Testis (tissue), 2 donors: ENCODE measurements at regions not wholly inside any gene's neighbourhood (a gene's known extent, or its start where the extent isn't known, plus 50 kb on each side); places are given as distances from the start of the nearest gene placed in this dataset.
A peak's percentile ranks its signal among the peaks of the same experiment; 100 is the strongest.
"Not testable (repeated sequence)": the region's sequence is repeated elsewhere in the genome, so short reads cannot be mapped to it uniquely, and the experiment has no call there.

Experiments used
- DNase-seq: peaks from one replicate; pipeline ENCODE4 v3.0.0-alpha.2; 2019
- H3K27ac ChIP-seq, 2 donors: fragments of 200-600 bp; sonication (generic); one replicate each; pipeline ENCODE4 v1.5.1; 2019
- H3K27me3 ChIP-seq: fragments of 200-600 bp; sonication (generic); one replicate; pipeline ENCODE4 v1.5.1; 2019
- H3K36me3 ChIP-seq: fragments of 200-600 bp; sonication (generic); one replicate; pipeline ENCODE4 v1.5.1; 2017; ENCODE audit warnings: low read depth; ENCODE audit errors: missing control alignments
- H3K4me1 ChIP-seq: fragments of 200-600 bp; sonication (generic); one replicate; pipeline ENCODE4 v1.5.1; 2019
- H3K4me3 ChIP-seq, 2 donors: fragments of 200-600 bp; sonication (generic); one replicate each; pipeline ENCODE4 v1.5.1; 2017 to 2019
- H3K9me3 ChIP-seq: fragments of 200-600 bp; sonication (generic); one replicate; pipeline ENCODE4 v1.5.1; 2017
- CTCF ChIP-seq, 3 experiments: fragments of 450-650 bp in 2 of 3; fragments of 200-600 bp in 1 of 3; sonication (generic) in 1 of 3; IDR thresholded peaks; one replicate each; pipeline ENCODE4 v1.5.1; 2016 to 2019; ENCODE audit warnings: antibody characterized with exemption in 3 of 3, mild to moderate bottlenecking in 2 of 3, moderate library complexity in 1 of 3
- POLR2A ChIP-seq: fragments of 450-650 bp; IDR thresholded peaks from one replicate; pipeline ENCODE4 v1.6.1; 2017; ENCODE audit warnings: antibody characterized with exemption, mild to moderate bottlenecking, moderate library complexity
- WGBS, 2 donors: methylation state at CpG; one replicate each; pipeline ENCODE4 v1.1.5; 2018; 5-methylcytosine and 5-hydroxymethylcytosine counted together
- intact Hi-C: fragments of 100-400 bp; cut with DNase I; formaldehyde crosslinking; loops from one replicate; pipeline ENCODE4 v1.15.1; 2023; ENCODE audit warnings: low total_unique reads

- H3K4me1 ChIP-seq = no peaks in the 10 kb centered on the region
- no peak overlapping the region for H3K4me3 ChIP-seq
- WGBS, 2 donors = 56 to 67% methylated on average over 3 to 4 of the region's 4 CpGs
- no peaks in the 10 kb centered on the region for H3K9me3 ChIP-seq
- H3K27me3 ChIP-seq = no peaks in the 10 kb centered on the region
- no peaks in the 10 kb centered on the region for H3K36me3 ChIP-seq
- TF ChIP-seq CTCF (IDR thresholded peaks at IDR 0.05) (no peak), POLR2A (no peak)
- intact Hi-C loops = no loop called here
- H3K27ac ChIP-seq = no peak overlapping the region
- DNase-seq = no peak
Observed at GRCh38 chr17:12195418-12195817, 174.7 kb downstream of the MAP2K4 start.

DNA sequence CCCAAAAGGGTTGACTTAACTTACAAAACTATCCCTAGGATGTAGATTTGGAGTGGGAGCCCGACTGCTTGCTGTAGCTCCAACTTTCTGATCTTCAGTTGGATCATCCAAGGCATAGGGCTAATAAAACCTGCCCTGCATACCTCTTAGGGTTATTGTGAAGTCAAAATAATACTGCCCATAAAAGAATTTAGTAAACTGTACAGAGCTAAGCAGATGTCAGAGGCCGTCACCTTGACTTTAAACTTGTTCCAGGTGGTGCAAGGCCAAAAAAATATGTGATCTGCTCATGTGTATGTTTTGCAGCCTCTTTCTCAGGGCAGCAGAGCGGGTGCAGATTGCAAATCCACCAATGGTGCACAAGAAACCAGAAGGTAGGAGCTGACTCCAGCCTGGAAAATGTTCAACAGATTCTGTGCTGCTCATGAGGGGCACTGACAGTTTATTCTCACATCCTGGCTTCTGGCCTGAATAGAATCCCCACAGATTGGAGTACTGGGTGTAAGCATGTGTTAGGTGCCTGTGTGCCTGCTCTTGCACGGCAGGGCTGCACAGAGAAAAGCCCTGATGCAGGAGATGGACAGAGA is 180.7 kb downstream of the MAP2K4 start:
- Histone ChIP-seq H3K36me3 (no peaks in the 10 kb centered on the region), H3K4me3 (no peak overlapping the region), H3K4me1 (peaks cover 4% of the 10 kb centered on the region), H3K9me3 (no peaks in the 10 kb centered on the region), H3K27me3 (no peaks in the 10 kb centered on the region), H3K27ac (no peak overlapping the region)
- DNase-seq = no peak
- TF ChIP-seq CTCF (IDR thresholded peaks at IDR 0.05) (no peak), POLR2A (no peak)
- 68 to 77% methylated on average over 4 of the region's 4 CpGs for WGBS, 2 donors
- intact Hi-C loops = no loop called here

DNA sequence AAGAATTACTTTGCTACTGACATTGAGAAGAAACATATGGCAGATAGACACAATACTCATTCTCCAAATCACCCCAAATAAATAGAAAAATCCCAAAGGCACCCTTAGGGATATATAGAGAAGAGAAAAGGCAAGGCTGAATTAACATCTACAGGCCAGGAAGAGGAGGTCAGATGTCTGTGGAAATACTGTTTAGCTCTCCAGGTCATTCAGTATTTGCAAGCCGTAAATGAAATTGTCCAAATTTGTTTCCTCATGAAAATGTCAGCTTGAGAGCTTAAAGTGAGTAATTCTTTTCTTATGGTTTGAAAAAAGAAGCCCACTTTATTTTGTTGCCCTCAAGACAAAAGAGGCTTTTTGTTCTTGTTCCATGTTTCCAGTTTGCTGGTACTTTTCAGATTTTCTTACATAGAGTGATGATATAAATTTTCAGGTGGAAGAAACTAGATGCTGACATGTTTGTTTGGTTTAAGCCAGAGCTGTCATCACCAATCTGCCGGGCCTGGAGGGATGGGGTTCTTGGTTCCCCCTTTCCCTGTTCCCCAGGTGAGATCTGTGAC is 189.0 kb downstream of the MAP2K4 start:
- TF ChIP-seq POLR2A (no peak), CTCF (IDR thresholded peaks at IDR 0.05) (no peak)
- 86 to 89% methylated on average over 2 of the region's 2 CpGs for WGBS, 2 donors
- Histone ChIP-seq H3K27me3 (no peaks in the 10 kb centered on the region), H3K9me3 (no peaks in the 10 kb centered on the region), H3K27ac (no peak overlapping the region), H3K4me1 (peaks cover 4% of the 10 kb centered on the region), H3K4me3 (no peak overlapping the region), H3K36me3 (no peaks in the 10 kb centered on the region)
- intact Hi-C loops = no loop called here
- DNase-seq = no peak

GRCh38 chr17:12220714-12221439 is 200.2 kb downstream of the MAP2K4 start:
- DNase-seq, H3K9me3 ChIP-seq, intact Hi-C loops, H3K27me3 ChIP-seq, H3K4me1 ChIP-seq, H3K36me3 ChIP-seq, H3K27ac ChIP-seq: not testable (repeated sequence)
- 62 to 93% methylated on average over 16 to 41 of the region's 59 CpGs for WGBS, 2 donors
- H3K4me3 ChIP-seq = peak overlapping the region; percentile 34 to 49

DNA sequence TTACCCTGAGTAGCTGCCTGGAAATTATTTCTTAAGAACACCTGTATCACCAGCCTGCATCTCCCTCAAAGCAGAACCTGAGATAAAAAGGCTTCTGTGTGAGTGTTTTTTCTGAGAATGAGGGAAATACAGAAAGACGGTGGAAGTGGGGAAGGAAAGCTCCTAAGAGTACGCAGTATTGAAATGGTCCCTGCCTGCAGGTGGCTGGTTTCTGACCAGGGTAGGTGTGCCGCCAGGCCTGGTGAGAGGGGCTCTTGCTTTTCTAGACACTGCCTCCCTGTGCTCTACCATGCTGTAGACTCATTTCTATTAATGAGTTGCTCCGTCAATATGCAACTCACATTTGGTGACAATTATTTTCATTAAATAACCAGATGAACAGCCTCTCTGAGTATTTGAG is 201.7 kb downstream of the MAP2K4 start:
- TF ChIP-seq CTCF (IDR thresholded peaks at IDR 0.05) (no peak), POLR2A (no peak)
- Histone ChIP-seq H3K27me3 (no peaks in the 10 kb centered on the region), H3K4me1 (no peaks in the 10 kb centered on the region), H3K9me3 (no peaks in the 10 kb centered on the region), H3K4me3 (peak overlapping the region in 1 of 2 donors; percentile 43), H3K27ac (no peak overlapping the region), H3K36me3 (no peaks in the 10 kb centered on the region)
- 52 to 85% methylated on average over 4 of the region's 4 CpGs for WGBS, 2 donors
- intact Hi-C loops = no loop called here
- no peak for DNase-seq
